ENCODE measurements at regions not wholly inside any gene's neighbourhood (a gene's known extent, or its start where the extent isn't known, plus 50 kb on each side); places are given as distances from the start of the nearest gene placed in this dataset.

DNA sequence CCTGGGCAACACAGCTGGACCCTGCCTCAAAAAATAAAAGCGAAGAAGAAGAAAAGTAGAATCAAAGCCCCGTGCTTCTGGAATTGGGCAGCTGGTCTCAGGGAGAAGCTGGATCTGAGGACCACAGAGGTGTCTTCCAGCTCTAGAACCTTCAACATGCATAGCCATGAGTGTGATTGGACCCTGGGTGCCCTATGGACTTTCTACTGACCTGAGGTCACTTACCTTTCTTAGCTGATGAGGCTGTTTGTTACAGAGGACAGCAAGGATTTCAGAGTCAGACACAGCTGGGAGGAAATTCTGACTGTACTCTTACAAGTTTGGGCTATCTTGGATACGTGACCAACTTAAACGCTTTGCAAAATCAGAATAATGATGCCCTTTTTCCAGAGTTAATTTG is 82.4 kb upstream of the GATA6 start:
- no TSS peak for BruUV-seq (replicated peaks)

DNA sequence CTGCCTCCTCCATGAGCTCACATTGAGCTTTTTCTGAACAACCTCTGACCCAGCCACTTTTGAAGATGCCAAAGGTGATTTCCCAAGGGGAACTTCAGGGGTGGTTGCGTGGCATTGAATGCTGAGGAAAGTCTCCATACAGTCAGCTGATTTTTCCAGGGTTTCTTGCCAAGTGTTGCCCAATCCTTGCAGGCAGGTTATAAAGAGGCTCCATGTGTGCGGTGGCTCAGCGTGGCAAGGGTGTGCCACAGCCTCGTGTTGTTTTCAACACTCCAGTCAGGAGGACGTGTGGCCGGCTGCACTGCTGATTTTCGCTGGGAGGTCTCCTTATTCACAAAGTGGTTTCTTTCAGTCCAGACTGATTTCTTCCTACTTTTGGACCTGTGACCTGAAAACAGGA is 81.4 kb upstream of the GATA6 start:
- ChIA-PET CTCF (no interaction called here), POLR2A (no interaction called here)
- BruUV-seq (replicated peaks): no TSS peak
- no peak overlapping the region for H3K27ac ChIP-seq (ENCODE audit: low read length)
- intact Hi-C loops (cut with micrococcal nuclease; ENCODE audit: unreplicated experiment): no loop called here
- H3K4me1 ChIP-seq (ENCODE audit: control insufficient read depth, insufficient read depth, low read length): no peaks in the 10 kb centered on the region; the same call in 1 of the 2 replicates
- no peak for ATAC-seq
- no peak for TF ChIP-seq TCF7L2 (IDR thresholded peaks at IDR 0.05; ENCODE audit: low read depth, low read length)
- no peaks in the 10 kb centered on the region for H3K27me3 ChIP-seq (ENCODE audit: control insufficient read depth, insufficient read depth, low read length)
- H3K4me3 ChIP-seq (ENCODE audit: low read depth in 2 of 2, low read length in 2 of 2): no peak overlapping the region
- H3K9me3 ChIP-seq (ENCODE audit: control insufficient read depth, insufficient read depth, low read depth, low read length): no peaks in the 10 kb centered on the region
- in situ Hi-C loops (cut with HindIII; ENCODE audit: low pct_unique_long_range_greater_than_20kb, low sequenced_read_pairs): no loop called here
- H3K36me3 ChIP-seq (ENCODE audit: control insufficient read depth, insufficient read depth, low read length): no peaks in the 10 kb centered on the region
- no peak for DNase-seq (ENCODE audit: low read depth, low spot score)

More for the DNA sequence above, 82.4 kb upstream of the GATA6 start:
- DNase-seq (ENCODE audit: low read depth, low spot score) (no peak), ATAC-seq (no peak)
- Histone ChIP-seq H3K4me3 (ENCODE audit: low read depth in 2 of 2, low read length in 2 of 2) (no peak overlapping the region), H3K4me1 (ENCODE audit: control insufficient read depth, insufficient read depth, low read length) (no peaks in the 10 kb centered on the region; the same call in 1 of the 2 replicates), H3K27me3 (ENCODE audit: control insufficient read depth, insufficient read depth, low read length) (no peaks in the 10 kb centered on the region), H3K27ac (ENCODE audit: low read length) (no peak overlapping the region), H3K36me3 (ENCODE audit: control insufficient read depth, insufficient read depth, low read length) (no peaks in the 10 kb centered on the region), H3K9me3 (ENCODE audit: control insufficient read depth, insufficient read depth, low read depth, low read length) (no peaks in the 10 kb centered on the region)
- TF ChIP-seq TCF7L2 (IDR thresholded peaks at IDR 0.05; ENCODE audit: low read depth, low read length) (no peak), SIN3A (IDR thresholded peaks at IDR 0.05; ENCODE audit: borderline replicate concordance, insufficient read depth, low read depth, low read length) (no peak), POLR2AphosphoS5 (IDR thresholded peaks at IDR 0.05; ENCODE audit: low read depth, low read length) (no peak)
- TF ChIP-seq, protein P1, sequence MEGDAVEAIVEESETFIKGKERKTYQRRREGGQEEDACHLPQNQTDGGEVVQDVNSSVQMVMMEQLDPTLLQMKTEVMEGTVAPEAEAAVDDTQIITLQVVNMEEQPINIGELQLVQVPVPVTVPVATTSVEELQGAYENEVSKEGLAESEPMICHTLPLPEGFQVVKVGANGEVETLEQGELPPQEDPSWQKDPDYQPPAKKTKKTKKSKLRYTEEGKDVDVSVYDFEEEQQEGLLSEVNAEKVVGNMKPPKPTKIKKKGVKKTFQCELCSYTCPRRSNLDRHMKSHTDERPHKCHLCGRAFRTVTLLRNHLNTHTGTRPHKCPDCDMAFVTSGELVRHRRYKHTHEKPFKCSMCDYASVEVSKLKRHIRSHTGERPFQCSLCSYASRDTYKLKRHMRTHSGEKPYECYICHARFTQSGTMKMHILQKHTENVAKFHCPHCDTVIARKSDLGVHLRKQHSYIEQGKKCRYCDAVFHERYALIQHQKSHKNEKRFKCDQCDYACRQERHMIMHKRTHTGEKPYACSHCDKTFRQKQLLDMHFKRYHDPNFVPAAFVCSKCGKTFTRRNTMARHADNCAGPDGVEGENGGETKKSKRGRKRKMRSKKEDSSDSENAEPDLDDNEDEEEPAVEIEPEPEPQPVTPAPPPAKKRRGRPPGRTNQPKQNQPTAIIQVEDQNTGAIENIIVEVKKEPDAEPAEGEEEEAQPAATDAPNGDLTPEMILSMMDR (IDR thresholded peaks at IDR 0.05): no peak
- TF ChIP-seq, protein P2, sequence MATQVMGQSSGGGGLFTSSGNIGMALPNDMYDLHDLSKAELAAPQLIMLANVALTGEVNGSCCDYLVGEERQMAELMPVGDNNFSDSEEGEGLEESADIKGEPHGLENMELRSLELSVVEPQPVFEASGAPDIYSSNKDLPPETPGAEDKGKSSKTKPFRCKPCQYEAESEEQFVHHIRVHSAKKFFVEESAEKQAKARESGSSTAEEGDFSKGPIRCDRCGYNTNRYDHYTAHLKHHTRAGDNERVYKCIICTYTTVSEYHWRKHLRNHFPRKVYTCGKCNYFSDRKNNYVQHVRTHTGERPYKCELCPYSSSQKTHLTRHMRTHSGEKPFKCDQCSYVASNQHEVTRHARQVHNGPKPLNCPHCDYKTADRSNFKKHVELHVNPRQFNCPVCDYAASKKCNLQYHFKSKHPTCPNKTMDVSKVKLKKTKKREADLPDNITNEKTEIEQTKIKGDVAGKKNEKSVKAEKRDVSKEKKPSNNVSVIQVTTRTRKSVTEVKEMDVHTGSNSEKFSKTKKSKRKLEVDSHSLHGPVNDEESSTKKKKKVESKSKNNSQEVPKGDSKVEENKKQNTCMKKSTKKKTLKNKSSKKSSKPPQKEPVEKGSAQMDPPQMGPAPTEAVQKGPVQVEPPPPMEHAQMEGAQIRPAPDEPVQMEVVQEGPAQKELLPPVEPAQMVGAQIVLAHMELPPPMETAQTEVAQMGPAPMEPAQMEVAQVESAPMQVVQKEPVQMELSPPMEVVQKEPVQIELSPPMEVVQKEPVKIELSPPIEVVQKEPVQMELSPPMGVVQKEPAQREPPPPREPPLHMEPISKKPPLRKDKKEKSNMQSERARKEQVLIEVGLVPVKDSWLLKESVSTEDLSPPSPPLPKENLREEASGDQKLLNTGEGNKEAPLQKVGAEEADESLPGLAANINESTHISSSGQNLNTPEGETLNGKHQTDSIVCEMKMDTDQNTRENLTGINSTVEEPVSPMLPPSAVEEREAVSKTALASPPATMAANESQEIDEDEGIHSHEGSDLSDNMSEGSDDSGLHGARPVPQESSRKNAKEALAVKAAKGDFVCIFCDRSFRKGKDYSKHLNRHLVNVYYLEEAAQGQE (IDR thresholded peaks at IDR 0.05; ENCODE audit: insufficient read depth in 1 of 2, low read depth in 2 of 2, low read length in 1 of 2): no peak
- ChIA-PET POLR2A (no interaction called here), CTCF (no interaction called here)
- intact Hi-C loops (cut with micrococcal nuclease; ENCODE audit: unreplicated experiment): no loop called here
- in situ Hi-C loops (cut with HindIII; ENCODE audit: low pct_unique_long_range_greater_than_20kb, low sequenced_read_pairs): no loop called here

DNA sequence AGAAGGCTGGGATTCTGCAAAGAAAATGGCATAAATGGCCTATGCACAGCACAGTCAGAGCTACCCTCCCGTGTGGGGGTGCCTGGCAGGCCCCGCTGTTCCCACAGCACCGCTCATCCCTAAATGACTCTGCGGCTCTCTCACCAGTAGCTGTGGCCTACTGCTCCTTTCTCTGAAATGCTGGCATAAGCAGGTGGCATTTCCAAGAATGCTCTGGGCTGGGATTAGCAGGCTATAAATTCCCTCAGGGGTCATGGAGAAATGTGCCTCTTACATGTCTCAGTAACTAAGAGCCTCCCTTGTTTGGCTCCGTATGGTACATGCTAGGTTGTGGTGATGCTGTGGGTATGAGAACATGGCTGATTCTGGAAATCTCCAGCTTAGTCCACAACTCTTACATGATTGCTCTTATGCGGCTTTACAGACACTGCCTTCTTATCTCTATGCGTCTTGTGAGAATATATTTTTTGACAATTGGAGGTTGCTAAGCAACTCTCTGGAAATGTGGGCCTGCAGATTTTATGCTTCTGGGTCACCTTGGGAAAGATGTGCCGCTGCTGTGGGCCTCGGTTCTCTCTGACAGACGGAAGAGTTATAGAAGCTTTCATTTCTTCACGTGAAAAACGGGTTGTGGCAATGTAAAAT is 80.3 kb upstream of the GATA6 start:
- in situ Hi-C loops (cut with HindIII; ENCODE audit: low pct_unique_long_range_greater_than_20kb, low sequenced_read_pairs) (no loop called here), intact Hi-C loops (cut with micrococcal nuclease; ENCODE audit: unreplicated experiment) (no loop called here)
- TF ChIP-seq POLR2AphosphoS5 (IDR thresholded peaks at IDR 0.05; ENCODE audit: low read depth, low read length) (no peak), SIN3A (IDR thresholded peaks at IDR 0.05; ENCODE audit: borderline replicate concordance, insufficient read depth, low read depth, low read length) (no peak)
- H3K27ac ChIP-seq (ENCODE audit: low read length): no peak overlapping the region
- BruUV-seq (replicated peaks): no TSS peak
- no peak for DNase-seq (ENCODE audit: low read depth, low spot score)
- H3K27me3 ChIP-seq (ENCODE audit: control insufficient read depth, insufficient read depth, low read length): no peaks in the 10 kb centered on the region
- no peak for ATAC-seq
- H3K4me3 ChIP-seq (ENCODE audit: low read depth in 2 of 2, low read length in 2 of 2): no peak overlapping the region
- H3K9me3 ChIP-seq (ENCODE audit: control insufficient read depth, insufficient read depth, low read depth, low read length): no peaks in the 10 kb centered on the region
- H3K36me3 ChIP-seq (ENCODE audit: control insufficient read depth, insufficient read depth, low read length): no peaks in the 10 kb centered on the region
- no peaks in the 10 kb centered on the region; the same call in 1 of the 2 replicates for H3K4me1 ChIP-seq (ENCODE audit: control insufficient read depth, insufficient read depth, low read length)
- POLR2A ChIA-PET: no interaction called here
- CTCF ChIA-PET: no interaction called here

Measured in Panc1 (cell line).